SKM-1 treated with dmso at 0.1 percent for 144 hours (cell line): ENCODE measurements at regions not wholly inside any gene's neighbourhood (a gene's known extent, or its start where the extent isn't known, plus 50 kb on each side); places are given as distances from the start of the nearest gene placed in this dataset.

Experiments used
- DNase-seq: peaks from one replicate; lab custom pipeline; 2025; ENCODE audit not compliant: unreplicated experiment; lab: John Stamatoyannopoulos, UW

DNA sequence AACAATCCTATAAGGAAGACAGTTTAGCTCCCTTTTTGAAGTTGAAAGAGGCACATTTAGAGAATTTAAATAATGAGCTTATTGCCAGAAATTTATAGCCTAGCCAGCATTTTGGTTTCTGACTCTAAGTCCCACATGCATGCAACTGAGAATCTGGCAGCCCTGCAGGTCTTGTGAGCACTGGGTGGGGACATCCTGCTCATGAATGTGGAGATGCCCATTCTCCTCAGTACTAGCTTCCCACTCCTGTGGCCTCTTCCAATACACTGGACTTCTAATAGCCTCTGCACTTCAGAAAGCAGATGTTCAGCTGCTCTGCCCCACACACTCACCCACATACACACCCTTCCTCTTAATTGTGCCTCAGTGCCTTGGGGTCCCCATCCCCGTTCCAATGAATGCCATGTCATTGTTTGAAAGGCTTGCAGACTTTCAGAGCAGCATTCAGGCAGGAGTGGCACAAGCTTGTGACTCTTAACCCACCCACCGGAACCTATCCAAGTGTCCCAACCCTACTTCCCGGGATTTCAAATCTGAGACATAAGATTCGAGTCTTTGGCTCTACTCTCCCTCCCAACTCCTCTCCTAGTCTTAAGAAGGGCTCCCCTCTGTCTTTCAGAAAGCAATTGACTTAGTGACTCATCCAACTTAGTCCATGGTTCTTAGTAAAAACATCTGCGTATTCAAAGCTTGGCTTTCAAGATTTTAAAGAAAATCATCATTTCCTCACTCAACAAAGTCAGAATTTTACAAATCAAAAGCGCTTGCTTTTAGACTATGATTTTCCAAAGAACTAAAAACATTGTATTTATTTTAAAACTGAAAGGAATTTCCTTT, 80.0 kb upstream of the FREM2 start:
- DNase-seq: no peak

DNA sequence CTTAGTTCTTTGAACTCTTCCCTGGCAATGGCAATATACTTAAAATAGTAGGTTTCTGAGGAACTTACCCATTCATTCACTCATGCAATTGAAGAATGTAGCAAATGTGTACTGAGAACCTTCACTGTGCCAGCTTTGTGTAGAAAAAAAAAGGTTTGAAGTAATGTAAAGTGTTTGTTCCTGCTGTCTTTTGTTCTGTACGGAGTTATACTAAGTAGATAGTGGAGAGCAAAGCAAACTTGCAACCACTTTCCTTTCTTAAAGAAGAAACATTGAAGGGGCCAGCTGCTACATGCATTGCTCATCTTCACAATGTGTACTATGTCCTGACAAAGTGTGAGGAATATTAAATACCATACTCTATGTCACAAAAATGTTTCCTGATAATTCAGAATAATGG, 68.9 kb upstream of the FREM2 start:
- no peak for DNase-seq

DNA sequence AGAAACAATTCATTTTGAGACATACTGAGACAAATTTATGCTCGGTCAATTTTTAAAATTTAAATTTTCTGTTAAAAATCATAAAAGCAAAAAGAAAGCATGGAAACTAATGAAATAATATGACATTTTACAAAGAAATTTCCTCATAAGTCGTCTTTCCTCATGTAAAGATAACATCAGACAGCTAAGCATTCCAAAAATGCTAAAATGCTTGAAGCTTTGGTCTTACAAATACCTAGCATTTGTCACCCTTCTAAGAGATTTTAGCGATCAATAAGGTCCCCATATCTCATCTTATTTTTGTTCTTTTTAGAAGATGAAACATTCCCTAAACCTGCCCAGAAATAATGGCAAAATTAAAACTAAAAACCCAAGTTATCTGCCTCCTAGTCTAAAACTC, 68.5 kb upstream of the FREM2 start:
- DNase-seq: no peak

DNA sequence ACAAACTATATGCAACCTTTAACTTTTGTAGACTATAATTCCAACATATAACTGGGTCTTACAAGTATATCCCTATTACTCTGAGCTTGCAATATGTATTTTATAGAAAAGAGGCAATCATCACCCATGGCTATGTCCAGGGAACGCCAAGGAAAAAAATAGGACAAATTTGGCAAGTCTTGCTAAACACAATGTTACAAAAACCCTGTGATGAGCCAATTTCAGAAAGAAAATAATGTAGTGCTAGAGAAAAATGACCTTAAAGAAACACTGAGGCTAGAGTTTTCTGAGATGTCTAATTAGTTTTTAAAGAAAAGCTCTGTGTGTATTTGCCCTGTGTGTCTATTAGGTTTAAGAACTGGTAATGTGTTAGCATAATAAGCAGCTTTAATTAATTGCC, 68.0 kb upstream of the FREM2 start:
- no peak for DNase-seq

DNA sequence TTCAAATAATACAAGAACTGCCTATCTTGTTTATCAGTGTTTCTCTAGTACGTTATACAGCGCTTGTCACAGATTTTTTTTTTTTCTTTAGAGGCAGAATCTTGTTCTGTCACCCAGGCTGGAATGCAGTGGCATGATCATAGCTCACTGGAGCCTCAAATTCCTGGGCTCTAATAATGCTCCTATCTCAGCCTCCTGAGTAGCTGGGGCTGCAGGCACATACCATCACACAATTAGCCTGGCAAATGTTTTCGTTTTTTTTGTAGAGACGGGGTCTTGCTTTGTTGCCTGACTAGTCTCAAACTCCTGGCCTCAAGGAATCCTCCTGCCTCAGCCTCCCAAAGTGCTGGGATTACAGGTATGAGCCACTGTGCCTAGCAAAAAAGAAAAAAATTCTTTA, 66.0 kb upstream of the FREM2 start:
- DNase-seq: no peak

DNA sequence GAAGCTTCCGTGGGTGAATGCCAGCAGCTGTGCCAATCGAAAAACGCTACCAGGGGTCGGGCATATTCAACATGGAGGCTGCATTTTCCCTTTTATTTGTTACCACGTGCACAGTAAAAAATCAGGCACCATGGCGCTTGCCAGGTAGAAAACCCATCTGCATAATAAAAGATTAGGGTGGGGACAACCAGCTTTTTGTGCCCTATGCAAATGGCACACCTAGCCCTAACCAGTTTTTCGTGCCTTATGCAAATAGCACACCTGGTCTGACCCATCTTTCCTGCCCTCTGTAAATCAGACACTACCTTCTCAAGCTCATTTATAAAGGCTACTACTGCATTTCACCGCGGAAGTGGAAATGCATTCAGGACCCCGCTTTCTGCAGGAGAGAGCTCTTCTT, 62.1 kb upstream of the FREM2 start:
- DNase-seq: no peak

DNA sequence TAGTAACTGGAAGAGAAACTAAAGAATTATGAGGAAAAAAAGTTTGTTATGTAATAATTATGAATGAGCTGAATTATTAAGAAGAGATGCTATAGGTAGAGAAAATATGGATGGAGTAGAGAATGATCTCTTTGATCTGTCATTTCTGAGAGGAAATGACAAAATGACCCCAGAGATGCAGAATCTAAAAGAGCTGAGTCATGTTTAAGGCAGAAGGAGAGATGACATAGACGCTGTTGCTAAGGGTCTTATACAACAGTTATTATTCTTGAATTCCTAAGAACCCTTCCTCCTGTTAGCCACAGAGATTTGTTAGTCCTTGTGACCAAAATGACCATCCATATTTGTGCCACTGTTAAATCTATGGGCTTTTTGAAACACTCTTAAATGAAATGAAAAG, 58.3 kb upstream of the FREM2 start:
- no peak for DNase-seq

DNA sequence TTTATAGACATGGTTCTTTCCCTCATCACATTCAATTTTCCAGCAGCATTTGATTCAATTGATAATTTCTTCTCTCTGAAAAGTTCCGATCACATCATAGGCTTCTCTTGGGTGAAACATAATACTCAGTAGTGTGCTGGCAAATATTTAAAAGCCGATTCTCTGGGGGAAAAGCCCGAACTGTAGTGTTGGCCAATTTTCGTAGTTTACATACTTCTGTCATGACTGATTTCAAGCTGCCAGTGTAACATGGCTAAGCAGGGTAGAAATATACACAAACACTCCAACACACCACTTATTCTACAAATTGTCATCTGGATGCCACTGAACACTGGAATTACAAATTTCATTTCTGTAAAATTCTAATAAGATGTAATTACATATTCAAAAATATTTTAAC, 56.1 kb upstream of the FREM2 start:
- no peak for DNase-seq

DNA sequence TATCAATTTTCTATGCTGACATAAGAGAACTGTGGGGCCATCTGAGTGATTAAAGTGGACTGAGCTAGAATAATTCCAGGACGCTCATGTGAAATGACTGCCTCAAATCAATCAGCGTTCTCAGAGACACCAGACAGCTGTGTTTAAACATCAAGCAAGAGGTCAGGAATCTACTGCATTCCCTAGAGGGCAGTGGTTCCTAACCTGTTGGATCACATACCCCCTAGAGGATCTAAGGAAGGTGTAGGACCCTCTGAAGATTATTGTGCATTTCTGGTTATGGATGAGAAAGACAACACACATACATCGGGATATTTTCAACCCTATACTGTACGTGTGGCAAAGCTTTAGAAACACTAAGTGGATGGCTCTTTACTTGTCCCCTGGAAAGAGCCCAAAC, 51.8 kb upstream of the FREM2 start:
- no peak for DNase-seq

DNA sequence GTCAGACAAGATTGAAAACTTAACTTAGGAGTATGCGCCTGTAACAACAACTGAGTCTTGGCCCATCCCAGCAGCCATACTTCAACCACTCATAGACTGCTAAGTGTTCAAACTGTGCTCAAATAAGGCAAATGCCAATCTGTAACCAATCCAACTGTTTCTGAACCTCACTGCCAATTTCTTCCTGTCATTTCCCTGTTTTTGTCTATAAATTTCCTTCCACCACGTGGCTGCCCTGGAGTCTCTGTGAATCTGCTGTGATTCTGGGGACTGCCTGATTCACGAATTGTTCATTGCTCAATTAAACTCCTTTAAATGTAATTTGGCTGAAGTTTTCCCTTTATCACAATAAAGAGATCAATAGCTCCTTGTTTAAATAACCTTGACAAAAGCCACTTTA, 50.8 kb upstream of the FREM2 start:
- DNase-seq: no peak

DNA sequence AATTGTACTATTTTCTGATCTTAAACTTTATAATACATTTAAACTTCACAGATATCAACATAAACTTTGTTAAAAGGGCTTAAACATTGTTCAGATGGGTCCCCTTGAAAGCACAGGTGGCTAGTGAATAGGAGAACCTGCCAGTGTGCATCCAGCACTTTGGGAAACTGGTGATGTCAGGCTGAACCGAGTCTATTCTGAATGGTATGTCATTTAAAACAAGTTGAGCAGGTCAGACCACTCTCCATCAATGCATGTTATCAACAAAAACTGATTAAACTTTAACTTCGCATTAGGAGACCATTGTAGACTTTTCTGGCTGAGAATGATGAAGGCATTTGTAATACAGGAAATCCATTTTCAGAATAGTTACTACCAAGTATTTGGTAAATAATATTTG, 50.1 kb upstream of the FREM2 start:
- DNase-seq: no peak
